GM12892 (cell line): ENCODE measurements at regions not wholly inside any gene's neighbourhood (a gene's known extent, or its start where the extent isn't known, plus 50 kb on each side); places are given as distances from the start of the nearest gene placed in this dataset.

Source experiments
- POLR2A ChIP-seq: IDR thresholded peaks from 2 replicates; pipeline ENCODE4 v1.6.1; 2011; ENCODE audit warnings: low read depth, low read length, control low read depth
- TAF1 ChIP-seq: IDR thresholded peaks from 2 replicates; pipeline ENCODE4 v1.6.1; 2011; ENCODE audit warnings: low read depth, mild to moderate bottlenecking, control low read depth, low read length, borderline replicate concordance

- TF ChIP-seq POLR2A (no peak), TAF1 (no peak)
Measured at GRCh38 chr5:2902742-2903297, 151.3 kb upstream of the IRX2 start.
